Neural progenitor cell (in vitro differentiated cells): ENCODE measurements at regions not wholly inside any gene's neighbourhood (a gene's known extent, or its start where the extent isn't known, plus 50 kb on each side); places are given as distances from the start of the nearest gene placed in this dataset.

Experiments used
- DNase-seq: peaks from one replicate; pipeline ENCODE4 v3.0.0-alpha.2; 2016; ENCODE audit warnings: low spot score
- H2AFZ ChIP-seq: fragments of 200-600 bp; sonication (generic); replicated peaks from 2 replicates; pipeline ENCODE4 v1.6.1; 2016; ENCODE audit warnings: antibody characterized with exemption
- H3F3A ChIP-seq: fragments of 200-600 bp; sonication (generic); 2 replicates; pipeline ENCODE4 v1.6.1; 2016; ENCODE audit warnings: antibody characterized with exemption, low read depth
- H3K27ac ChIP-seq: fragments of 200-600 bp; sonication (generic); 2 replicates; pipeline ENCODE4 v1.5.1; 2016; ENCODE audit warnings: mild to moderate bottlenecking
- H3K27me3 ChIP-seq: fragments of 200-600 bp; sonication (generic); 2 replicates; pipeline ENCODE4 v1.6.1; 2016; ENCODE audit warnings: mild to moderate bottlenecking, moderate library complexity
- H3K36me3 ChIP-seq: fragments of 200-600 bp; sonication (generic); 2 replicates; pipeline ENCODE4 v1.5.1; 2016
- H3K4me1 ChIP-seq: fragments of 200-600 bp; sonication (generic); 2 replicates; pipeline ENCODE4 v1.6.1; 2016; ENCODE audit warnings: mixed run types
- H3K4me2 ChIP-seq: fragments of 200-600 bp; sonication (generic); 2 replicates; pipeline ENCODE4 v1.6.1; 2016
- H3K4me3 ChIP-seq: fragments of 200-600 bp; sonication (generic); 2 replicates; pipeline ENCODE4 v1.5.1; 2016
- H3K79me2 ChIP-seq: fragments of 200-600 bp; sonication (generic); 2 replicates; pipeline ENCODE4 v1.6.1; 2016; ENCODE audit warnings: low read depth
- H3K9ac ChIP-seq: fragments of 200-600 bp; sonication (generic); 2 replicates; pipeline ENCODE4 v1.6.1; 2016
- H3K9me3 ChIP-seq: fragments of 200-600 bp; sonication (generic); 2 replicates; pipeline ENCODE4 v1.5.1; 2016; ENCODE audit warnings: low read depth
- H4K20me1 ChIP-seq: fragments of 200-600 bp; sonication (generic); 2 replicates; pipeline ENCODE4 v1.6.1; 2016; ENCODE audit warnings: low read depth
- H3K27ac Mint-ChIP-seq: 3 replicates; pipeline ENCODE4 v1.8.0; 2021; ENCODE audit warnings: mixed read lengths
- H3K27me3 Mint-ChIP-seq: 2 replicates; pipeline ENCODE4 v1.8.0; 2022; ENCODE audit warnings: low read depth, mild to moderate bottlenecking, inconsistent platforms, moderate library complexity, mixed read lengths; ENCODE audit not compliant: insufficient read depth
- H3K36me3 Mint-ChIP-seq: 3 replicates; pipeline ENCODE4 v1.8.0; 2021; ENCODE audit warnings: mixed read lengths
- H3K4me1 Mint-ChIP-seq: 3 replicates; pipeline ENCODE4 v1.8.0; 2021; ENCODE audit warnings: mixed read lengths
- H3K4me3 Mint-ChIP-seq: 3 replicates; pipeline ENCODE4 v1.8.0; 2021; ENCODE audit warnings: mild to moderate bottlenecking, moderate library complexity, mixed read lengths
- H3K9me3 Mint-ChIP-seq: 3 replicates; pipeline ENCODE4 v1.8.0; 2020; ENCODE audit warnings: mixed read lengths
- CTCF ChIP-seq: fragments of 200-600 bp; sonication (generic); IDR thresholded peaks from 2 replicates; pipeline ENCODE4 v1.5.1; 2017; ENCODE audit warnings: antibody characterized with exemption, mild to moderate bottlenecking
- EZH2 ChIP-seq: fragments of 200-600 bp; sonication (generic); IDR thresholded peaks from 2 replicates; pipeline ENCODE4 v1.6.1; 2017; ENCODE audit warnings: antibody characterized with exemption, mild to moderate bottlenecking, moderate library complexity
- EZH2phosphoT487 ChIP-seq: fragments of 200-600 bp; sonication (generic); IDR thresholded peaks from 2 replicates; pipeline ENCODE4 v1.6.1; 2017; ENCODE audit warnings: antibody characterized with exemption

GRCh38 chr13:33743438-33744368, 74.2 kb upstream of the RFC3 start:
- H3K27ac ChIP-seq: no peak overlapping the region
- H3K27me3 ChIP-seq: no peaks in the 10 kb centered on the region
- peaks cover 2% of the 10 kb centered on the region for H3K9me3 Mint-ChIP-seq
- no peak overlapping the region for H2AFZ ChIP-seq
- DNase-seq: no peak
- no peak overlapping the region for H3K4me3 ChIP-seq
- H3K36me3 ChIP-seq: no peaks in the 10 kb centered on the region
- peaks cover 6% of the 10 kb centered on the region for H3K4me1 ChIP-seq
- no peaks in the 10 kb centered on the region for H3K9me3 ChIP-seq
- H4K20me1 ChIP-seq: no peaks in the 10 kb centered on the region
- no peak overlapping the region for H3K9ac ChIP-seq
- H3K4me2 ChIP-seq: no peak overlapping the region
- peaks cover 1% of the 10 kb centered on the region for H3K36me3 Mint-ChIP-seq
- H3K27ac Mint-ChIP-seq: no peak overlapping the region
- TF ChIP-seq EZH2 (no peak), CTCF (no peak), EZH2phosphoT487 (no peak)
- H3K4me1 Mint-ChIP-seq: peaks cover 30% of the 10 kb centered on the region
- no peaks in the 10 kb centered on the region for H3K79me2 ChIP-seq
- H3K4me3 Mint-ChIP-seq: no peak overlapping the region
- H3K27me3 Mint-ChIP-seq: peaks cover 5% of the 10 kb centered on the region
- no peaks in the 10 kb centered on the region for H3F3A ChIP-seq

- Mint-ChIP-seq H3K36me3 (peaks cover 1% of the 10 kb centered on the region), H3K27ac (no peak overlapping the region), H3K4me3 (no peak overlapping the region), H3K4me1 (peaks cover 23% of the 10 kb centered on the region), H3K9me3 (peaks cover 2% of the 10 kb centered on the region), H3K27me3 (peaks cover 5% of the 10 kb centered on the region)
- Histone ChIP-seq H2AFZ (peak overlapping the region; percentile 72), H4K20me1 (no peaks in the 10 kb centered on the region), H3K36me3 (no peaks in the 10 kb centered on the region), H3K27ac (no peak overlapping the region), H3K9ac (no peak overlapping the region), H3K4me1 (peaks cover 6% of the 10 kb centered on the region), H3K4me3 (no peak overlapping the region), H3K27me3 (no peaks in the 10 kb centered on the region), H3K79me2 (no peaks in the 10 kb centered on the region), H3F3A (no peaks in the 10 kb centered on the region), H3K4me2 (no peak overlapping the region), H3K9me3 (no peaks in the 10 kb centered on the region)
- DNase-seq: no peak
- TF ChIP-seq EZH2 (no peak), CTCF (no peak), EZH2phosphoT487 (no peak)
Measured at GRCh38 chr13:33744589-33745369, 73.2 kb upstream of the RFC3 start.

DNA sequence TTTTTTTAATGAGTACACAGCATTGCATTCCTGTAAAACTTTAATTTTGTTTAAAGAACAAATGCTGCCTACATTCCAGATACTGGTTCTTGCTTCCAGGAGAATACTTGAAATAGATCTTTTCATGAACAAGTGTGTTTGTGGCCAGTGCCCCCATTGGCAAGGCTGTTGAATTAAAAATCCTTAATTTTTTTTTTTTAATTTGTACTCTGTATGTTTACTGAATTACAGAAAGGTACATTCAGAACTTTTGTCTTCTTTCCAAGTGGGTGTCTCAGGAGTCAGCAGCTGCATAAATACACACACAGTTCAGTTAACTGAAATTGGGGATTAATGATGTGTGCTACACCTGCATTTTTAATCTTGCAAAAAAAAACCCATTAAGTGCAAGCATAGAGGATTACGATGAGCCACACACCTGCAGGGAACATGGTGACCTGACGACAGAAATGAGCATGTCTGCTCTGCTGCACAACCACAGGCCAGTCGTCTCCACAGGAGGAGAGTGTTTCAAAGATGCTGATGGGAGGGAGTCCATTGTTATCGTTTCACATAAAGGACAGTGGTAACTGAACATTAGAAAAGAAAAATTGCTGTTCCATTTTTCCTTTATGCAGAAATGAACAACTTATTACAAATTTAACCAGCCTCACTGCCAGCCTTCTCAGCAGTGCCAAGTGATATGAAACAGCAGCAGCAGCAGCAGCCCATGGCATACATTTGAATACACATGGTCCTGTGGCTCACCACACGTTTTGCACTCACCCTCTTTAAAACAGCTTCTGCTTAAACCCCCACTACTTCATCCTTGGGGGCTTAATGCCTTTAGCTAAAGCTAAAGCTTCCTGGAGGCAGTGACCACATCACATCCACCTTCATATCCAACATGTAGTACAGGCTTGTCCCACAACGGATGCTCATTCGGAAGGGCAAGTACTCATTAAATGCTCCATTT, 72.3 kb upstream of the RFC3 start:
- Mint-ChIP-seq H3K9me3 (peaks cover 2% of the 10 kb centered on the region), H3K4me3 (no peak overlapping the region), H3K4me1 (peaks cover 19% of the 10 kb centered on the region), H3K36me3 (peaks cover 1% of the 10 kb centered on the region), H3K27ac (no peak overlapping the region), H3K27me3 (peaks cover 5% of the 10 kb centered on the region)
- no peak for DNase-seq
- H3K4me2 ChIP-seq: no peak overlapping the region
- TF ChIP-seq EZH2: no peak
- TF ChIP-seq EZH2phosphoT487: no peak
- no peak for TF ChIP-seq CTCF
- H3K4me1 ChIP-seq: peaks cover 6% of the 10 kb centered on the region
- H3K27me3 ChIP-seq: no peaks in the 10 kb centered on the region
- no peak overlapping the region for H3K4me3 ChIP-seq
- H4K20me1 ChIP-seq: no peaks in the 10 kb centered on the region
- H3K79me2 ChIP-seq: no peaks in the 10 kb centered on the region
- H3F3A ChIP-seq: no peaks in the 10 kb centered on the region
- no peaks in the 10 kb centered on the region for H3K9me3 ChIP-seq
- H2AFZ ChIP-seq: peak overlapping the region; percentile 72
- H3K36me3 ChIP-seq: no peaks in the 10 kb centered on the region
- H3K9ac ChIP-seq: no peak overlapping the region
- H3K27ac ChIP-seq: no peak overlapping the region
